ENCODE measurements at regions not wholly inside any gene's neighbourhood (a gene's known extent, or its start where the extent isn't known, plus 50 kb on each side); places are given as distances from the start of the nearest gene placed in this dataset.

- Histone ChIP-seq H3K27ac (no peak overlapping the region), H3K9me3 (no peaks in the 10 kb centered on the region), H3K4me1 (no peaks in the 10 kb centered on the region), H3K36me3 (no peaks in the 10 kb centered on the region), H3K27me3 (no peaks in the 10 kb centered on the region), H3K4me3 (no peak overlapping the region)
- TF ChIP-seq CTCF (IDR thresholded peaks at IDR 0.05) = no peak
- no peak for TF ChIP-seq POLR2A (IDR thresholded peaks at IDR 0.05)
- no peak for DNase-seq
Measured at GRCh38 chr5:93674866-93675459, 66.4 kb downstream of the POU5F2 start.

- Histone ChIP-seq H3K27me3 (no peaks in the 10 kb centered on the region), H3K4me1 (no peaks in the 10 kb centered on the region), H3K36me3 (no peaks in the 10 kb centered on the region), H3K9me3 (no peaks in the 10 kb centered on the region), H3K27ac (no peak overlapping the region), H3K4me3 (no peak overlapping the region)
- no peak for TF ChIP-seq CTCF (IDR thresholded peaks at IDR 0.05)
- no peak for TF ChIP-seq POLR2A (IDR thresholded peaks at IDR 0.05)
- DNase-seq = no peak
Measured at GRCh38 chr5:93674138-93674537, 67.3 kb downstream of the POU5F2 start.

GRCh38 chr5:93673316-93673954 lies 68.0 kb downstream of the POU5F2 start:
- H3K36me3 ChIP-seq = no peaks in the 10 kb centered on the region
- no peak overlapping the region for H3K4me3 ChIP-seq
- H3K9me3 ChIP-seq = no peaks in the 10 kb centered on the region
- no peaks in the 10 kb centered on the region for H3K27me3 ChIP-seq
- H3K27ac ChIP-seq = no peak overlapping the region
- no peaks in the 10 kb centered on the region for H3K4me1 ChIP-seq
- no peak for TF ChIP-seq POLR2A (IDR thresholded peaks at IDR 0.05)
- no peak for TF ChIP-seq CTCF (IDR thresholded peaks at IDR 0.05)
- no peak for DNase-seq

GRCh38 chr5:93665648-93666047 lies 75.8 kb downstream of the POU5F2 start:
- DNase-seq = no peak
- no peaks in the 10 kb centered on the region for H3K9me3 ChIP-seq
- H3K27ac ChIP-seq = no peak overlapping the region
- TF ChIP-seq CTCF (IDR thresholded peaks at IDR 0.05) (no peak), POLR2A (IDR thresholded peaks at IDR 0.05) (no peak)
- H3K4me1 ChIP-seq = no peaks in the 10 kb centered on the region
- H3K36me3 ChIP-seq = no peaks in the 10 kb centered on the region
- H3K4me3 ChIP-seq = no peak overlapping the region
- no peaks in the 10 kb centered on the region for H3K27me3 ChIP-seq

- TF ChIP-seq POLR2A (IDR thresholded peaks at IDR 0.05) = no peak
- TF ChIP-seq CTCF (IDR thresholded peaks at IDR 0.05) = no peak
- no peaks in the 10 kb centered on the region for H3K9me3 ChIP-seq
- H3K4me3 ChIP-seq = no peak overlapping the region
- H3K4me1 ChIP-seq = no peaks in the 10 kb centered on the region
- no peak for DNase-seq
- H3K27me3 ChIP-seq = no peaks in the 10 kb centered on the region
- no peak overlapping the region for H3K27ac ChIP-seq
- no peaks in the 10 kb centered on the region for H3K36me3 ChIP-seq
Measured at GRCh38 chr5:93660677-93661076, 77.7 kb downstream of the NR2F1 start.
